K562 (cell line): ENCODE measurements at regions not wholly inside any gene's neighbourhood (a gene's known extent, or its start where the extent isn't known, plus 50 kb on each side); places are given as distances from the start of the nearest gene placed in this dataset.
"Not testable (repeated sequence)": the region's sequence is repeated elsewhere in the genome, so short reads cannot be mapped to it uniquely, and the experiment has no call there.

Experiments used
- ATAC-seq: fragments of 200-7000 bp; cut with Tn5 transposase; 3 replicates; pipeline ENCODE4 v1.9.1; 2020; ENCODE audit warnings: moderate library complexity
- BruUV-seq: library from RNA; stranded (reverse); fragments of 400-500 nt; replicated peaks from 2 replicates; lab custom pipeline; 2021; lab: Mats Ljungman, UMichigan
- CTCF ChIA-PET: fragments of 300-600 bp; formaldehyde crosslinking; extraction: SDS; loops from one replicate; lab custom pipeline; 2021; ENCODE audit warnings: low intra/inter-chr PET ratio; lab: Yijun Ruan, JAX
- POLR2A ChIA-PET: fragments of 300-600, 350-650 bp; sonication (Branson Sonifier 250); formaldehyde crosslinking; extraction: SDS; loops from one replicate; lab custom pipeline; 2021; ENCODE audit warnings: antibody characterized with exemption, inconsistent platforms; lab: Yijun Ruan, JAX
- DNase-seq, 4 experiments: peaks; one replicate each; pipeline versions ENCODE4 v3.0.0 to v3.0.0-alpha.2; 2011 to 2018; ENCODE audit warnings: low spot score in 3 of 4, mixed read lengths in 3 of 4; ENCODE audit errors: extremely low read depth in 1 of 4
- FAIRE-seq: peaks from 2 replicates; lab custom pipeline; 2011; peaks lifted over from hg19 to GRCh38; lab: Jason Lieb, UNC
- H2AFZ ChIP-seq: 2 replicates; pipeline ENCODE4 v1.6.0; 2011; ENCODE audit warnings: low read depth, low read length, control low read depth, inconsistent platforms
- H3K27ac ChIP-seq: fragments of 200-600 bp; 3 replicates; pipeline ENCODE4 v1.8.0; 2011; ENCODE audit warnings: low read depth, mild to moderate bottlenecking, control low read depth, inconsistent platforms, low read length, moderate library complexity, mixed read lengths; ENCODE audit errors: extremely low read depth
- H3K27me3 ChIP-seq, 2 experiments: fragments of 300-600 bp in 1 of 2; 2 replicates in 1 of 2; 3 replicates in 1 of 2; pipeline versions ENCODE4 v1.6.0 to v1.8.0; 2011; ENCODE audit warnings: inconsistent platforms in 2 of 2, low read length in 2 of 2, mild to moderate bottlenecking in 1 of 2, mixed read lengths in 1 of 2, moderate library complexity in 1 of 2; ENCODE audit not compliant: control insufficient read depth in 2 of 2, insufficient read depth in 2 of 2
- H3K36me3 ChIP-seq: fragments of 300-600 bp; 3 replicates; pipeline ENCODE4 v1.8.0; 2011; ENCODE audit warnings: mild to moderate bottlenecking, low read length, inconsistent platforms; ENCODE audit not compliant: control insufficient read depth, insufficient read depth
- H3K4me1 ChIP-seq, 2 experiments: fragments of 200-600 bp in 1 of 2; replicated peaks in 1 of 2; 2 replicates in 1 of 2; 3 replicates in 1 of 2; pipeline versions ENCODE4 v1.5.1 to v1.8.0; 2011; ENCODE audit warnings: inconsistent platforms in 2 of 2, low read length in 2 of 2, mild to moderate bottlenecking in 1 of 2, mixed read lengths in 1 of 2, moderate library complexity in 1 of 2; ENCODE audit not compliant: control insufficient read depth in 2 of 2, insufficient read depth in 2 of 2
- H3K4me2 ChIP-seq: 2 replicates; pipeline ENCODE4 v1.6.1; 2011; ENCODE audit warnings: low read length, control low read depth, inconsistent platforms, mixed read lengths; ENCODE audit not compliant: insufficient read depth
- H3K4me3 ChIP-seq: fragments of 200-600 bp; sonication (generic), shearing (Covaris generic); 2 replicates; pipeline ENCODE4 v1.5.1; 2016; ENCODE audit warnings: control low read depth, inconsistent platforms
- H3K79me2 ChIP-seq: fragments of 200-600 bp; 3 replicates; pipeline ENCODE4 v1.8.0; 2011; ENCODE audit warnings: low read length, inconsistent platforms; ENCODE audit not compliant: control insufficient read depth, insufficient read depth
- H3K9ac ChIP-seq, 2 experiments: 2 replicates each; pipeline versions ENCODE4 v1.6.0 to v1.6.1; 2011; ENCODE audit warnings: low read depth in 2 of 2, low read length in 2 of 2, control low read depth in 1 of 2, inconsistent platforms in 1 of 2, mild to moderate bottlenecking in 1 of 2, mixed read lengths in 1 of 2; ENCODE audit not compliant: insufficient read depth in 1 of 2
- H3K9me1 ChIP-seq: one replicate; pipeline ENCODE4 v1.6.0; 2011; ENCODE audit warnings: inconsistent platforms, mild to moderate bottlenecking, low read length, moderate library complexity; ENCODE audit not compliant: control insufficient read depth, insufficient read depth
- H3K9me3 ChIP-seq: replicated peaks from 2 replicates; pipeline ENCODE4 v1.5.1; 2011; ENCODE audit warnings: low read depth, low read length, inconsistent platforms; ENCODE audit not compliant: control insufficient read depth, insufficient read depth
- H4K20me1 ChIP-seq: replicated peaks from 2 replicates; pipeline ENCODE4 v1.6.1; 2011; ENCODE audit warnings: low read length, inconsistent platforms, mixed read lengths; ENCODE audit not compliant: control insufficient read depth, insufficient read depth
- FOS ChIP-seq: IDR thresholded peaks from 3 replicates; pipeline ENCODE4 v1.6.1; 2011; ENCODE audit not compliant: insufficient read length; ENCODE audit errors: extremely low read depth
- IFI16 ChIP-seq: fragments of 250-450 bp; sonication (Bioruptor Pico); IDR thresholded peaks from 2 replicates; pipeline ENCODE4 v2.1.2; 2022; ENCODE audit warnings: mild to moderate bottlenecking, inconsistent platforms
- PRPF4 ChIP-seq: fragments of 200-400 bp; formaldehyde crosslinking; IDR thresholded peaks from one replicate; pipeline ENCODE4 v1.6.1; 2017; ENCODE audit warnings: low read length, low read depth, mild to moderate bottlenecking; ENCODE audit not compliant: insufficient read depth, poor library complexity, severe bottlenecking
- RAD21 ChIP-seq, 2 experiments: fragments of 250-450 bp in 1 of 2; fragments of 450-650 bp in 1 of 2; sonication (Bioruptor Pico) in 1 of 2; formaldehyde crosslinking in 1 of 2; IDR thresholded peaks in 1 of 2; conservative IDR thresholded peaks in 1 of 2; 2 replicates each; pipeline versions ENCODE4 v1.4.0 to v1.8.0; 2020 to 2022; ENCODE audit warnings: mild to moderate bottlenecking in 2 of 2, moderate library complexity in 1 of 2
- ZC3H8 ChIP-seq: fragments of 450-650 bp; IDR thresholded peaks from 2 replicates; pipeline ENCODE4 v1.6.1; 2017
- ZNF134 ChIP-seq: fragments of 250-450 bp; sonication (Bioruptor Pico); conservative IDR thresholded peaks from 2 replicates; pipeline ENCODE4 v1.4.0; 2020
- ZNF165 ChIP-seq: fragments of 250-450 bp; sonication (Bioruptor Pico); IDR thresholded peaks from 2 replicates; pipeline ENCODE4 v1.4.0; 2020; ENCODE audit warnings: borderline replicate concordance
- WGBS: fragments of 100-300 bp; shearing (Covaris generic); methylation state at CpG from one replicate; pipeline ENCODE4 v1.1.6; 2016; ENCODE audit warnings: low coverage, mixed read lengths; ENCODE audit not compliant: insufficient coverage; ENCODE audit errors: missing lambda C conversion rate; 5-methylcytosine and 5-hydroxymethylcytosine counted together
- in situ Hi-C: fragments of 300-500 bp; cut with MboI; formaldehyde crosslinking; loops from 4 replicates; pipeline ENCODE4 v1.15.0; 2018; ENCODE audit warnings: inconsistent platforms, mixed read lengths
- intact Hi-C: fragments of 100-400 bp; cut with micrococcal nuclease; formaldehyde crosslinking; loops from 2 replicates; pipeline ENCODE4 v1.14.2; 2022
- TF ChIP-seq, protein P1 (sequence below): fragments of 450-650 bp; formaldehyde crosslinking; IDR thresholded peaks from 2 replicates; pipeline ENCODE4 v1.4.0; 2020; ENCODE audit warnings: mild to moderate bottlenecking, mixed read lengths

- no peak for TF ChIP-seq FOS
- TF ChIP-seq ZNF165 (CRISPR knock-in tag), result no peak
- no peak for TF ChIP-seq RAD21 (CRISPR knock-in tag; conservative IDR thresholded peaks at IDR 0.05 in 1 of 2, IDR thresholded peaks at IDR 0.05 in 1 of 2)
- TF ChIP-seq ZC3H8, result no peak
- TF ChIP-seq IFI16 (CRISPR knock-in tag), result no peak
- no peak for TF ChIP-seq ZNF134 (CRISPR knock-in tag)
- TF ChIP-seq PRPF4, result no peak
These were observed 384.7 kb downstream of the SRGAP2C start (continued) for GRCh38 chr1:121569428-121569827.

GRCh38 chr1:121573881-121574504 lies 389.2 kb downstream of the SRGAP2C start:
- H3K9ac ChIP-seq, H3K79me2 ChIP-seq, H4K20me1 ChIP-seq, intact Hi-C loops, FAIRE-seq, POLR2A ChIA-PET, H3K4me1 ChIP-seq, H3K4me3 ChIP-seq, H3K9me3 ChIP-seq, ATAC-seq, H3K27me3 ChIP-seq, H3K9me1 ChIP-seq, in situ Hi-C loops, DNase-seq, H3K4me2 ChIP-seq, H3K27ac ChIP-seq, CTCF ChIA-PET, BruUV-seq, H3K36me3 ChIP-seq: not testable (repeated sequence)
- WGBS, result 9% methylated on average over 9 of the region's 11 CpGs
- peak overlapping the region; percentile 51; the same call in 1 of the 2 replicates for H2AFZ ChIP-seq
- TF ChIP-seq, protein P1, sequence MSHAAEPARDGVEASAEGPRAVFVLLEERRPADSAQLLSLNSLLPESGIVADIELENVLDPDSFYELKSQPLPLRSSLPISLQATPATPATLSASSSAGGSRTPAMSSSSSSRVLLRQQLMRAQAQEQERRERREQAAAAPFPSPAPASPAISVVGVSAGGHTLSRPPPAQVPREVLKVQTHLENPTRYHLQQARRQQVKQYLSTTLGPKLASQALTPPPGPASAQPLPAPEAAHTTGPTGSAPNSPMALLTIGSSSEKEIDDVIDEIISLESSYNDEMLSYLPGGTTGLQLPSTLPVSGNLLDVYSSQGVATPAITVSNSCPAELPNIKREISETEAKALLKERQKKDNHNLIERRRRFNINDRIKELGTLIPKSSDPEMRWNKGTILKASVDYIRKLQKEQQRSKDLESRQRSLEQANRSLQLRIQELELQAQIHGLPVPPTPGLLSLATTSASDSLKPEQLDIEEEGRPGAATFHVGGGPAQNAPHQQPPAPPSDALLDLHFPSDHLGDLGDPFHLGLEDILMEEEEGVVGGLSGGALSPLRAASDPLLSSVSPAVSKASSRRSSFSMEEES (CRISPR knock-in tag), result peak; percentile 54; the same call in 1 of the 2 replicates

DNA sequence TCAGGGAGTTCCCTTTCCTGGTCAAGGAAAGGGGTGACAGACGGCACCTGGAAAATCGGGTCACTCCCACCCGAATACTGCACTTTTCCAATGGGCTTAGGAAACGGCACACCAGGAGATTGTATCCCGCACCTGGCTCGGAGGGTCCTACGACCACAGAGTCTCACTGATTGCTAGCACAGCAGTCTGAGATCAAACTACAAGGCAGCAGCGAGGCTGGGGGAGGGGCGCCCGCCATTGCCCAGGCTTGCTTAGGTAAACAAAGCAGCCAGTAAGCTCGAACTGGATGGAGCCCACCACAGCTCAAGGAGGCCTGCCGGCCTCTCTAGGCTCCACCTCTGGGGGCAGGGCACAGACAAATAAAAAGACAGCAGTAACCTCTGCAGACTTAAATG lies 389.7 kb downstream of the SRGAP2C start:
- POLR2A ChIA-PET, BruUV-seq, H3K9me1 ChIP-seq: not testable (repeated sequence)

More for the DNA sequence above, 389.7 kb downstream of the SRGAP2C start:
- H3K9ac ChIP-seq, intact Hi-C loops, DNase-seq, in situ Hi-C loops, H3K9me3 ChIP-seq, H3K79me2 ChIP-seq, H3K27ac ChIP-seq, H3K36me3 ChIP-seq, FAIRE-seq, H3K4me2 ChIP-seq, H3K27me3 ChIP-seq, CTCF ChIA-PET, H4K20me1 ChIP-seq, H3K4me3 ChIP-seq, ATAC-seq, H3K4me1 ChIP-seq: not testable (repeated sequence)
- WGBS, result 2% methylated on average over 9 of the region's 12 CpGs
- peak overlapping the region; percentile 51; the same call in 1 of the 2 replicates for H2AFZ ChIP-seq
